ENCODE measurements at regions not wholly inside any gene's neighbourhood (a gene's known extent, or its start where the extent isn't known, plus 50 kb on each side); places are given as distances from the start of the nearest gene placed in this dataset.

- no peak overlapping the region for H3K4me2 ChIP-seq (ENCODE audit: low read depth, low read length)
- no peak overlapping the region for H3K4ac ChIP-seq (ENCODE audit: low read depth, low read length)
- no peaks in the 10 kb centered on the region for H3K4me1 ChIP-seq (ENCODE audit: control insufficient read depth, insufficient read depth, low read length)
- ChIA-PET POLR2A (ENCODE audit: unreplicated experiment) (no interaction called here), CTCF (no interaction called here)
- no peaks in the 10 kb centered on the region for H4K20me1 ChIP-seq (ENCODE audit: insufficient read depth, low read length)
- H4K91ac ChIP-seq (ENCODE audit: insufficient read depth, low read depth, low read length), result no peak overlapping the region
- TF ChIP-seq RCOR1 (IDR thresholded peaks at IDR 0.05; ENCODE audit: insufficient replicate concordance, low read length), result no peak
- no peak for TF ChIP-seq NFE2L2 (IDR thresholded peaks at IDR 0.05; ENCODE audit: low read depth, low read length)
- TF ChIP-seq BHLHE40 (IDR thresholded peaks at IDR 0.05; ENCODE audit: low read depth, low read length), result no peak
- TF ChIP-seq FOS (IDR thresholded peaks at IDR 0.05; ENCODE audit: low read depth, low read length), result no peak
- no peak for TF ChIP-seq ELK1 (IDR thresholded peaks at IDR 0.05; ENCODE audit: borderline replicate concordance, low read depth, low read length)
- no peak for TF ChIP-seq RFX5 (IDR thresholded peaks at IDR 0.05; ENCODE audit: low read depth, low read length)
- no peak for TF ChIP-seq CTCF (conservative IDR thresholded peaks at IDR 0.05; ENCODE audit: low read depth, low read length)
- TF ChIP-seq USF2 (IDR thresholded peaks at IDR 0.05; ENCODE audit: low read depth, low read length), result no peak
- no peak for TF ChIP-seq CHD1 (IDR thresholded peaks at IDR 0.05; ENCODE audit: low read depth, low read length)
- TF ChIP-seq MAFK (IDR thresholded peaks at IDR 0.05; ENCODE audit: low read depth, low read length), result no peak
- no peak for TF ChIP-seq MAZ (IDR thresholded peaks at IDR 0.05; ENCODE audit: borderline replicate concordance, low read depth, low read length)
- TF ChIP-seq MXI1 (IDR thresholded peaks at IDR 0.05; ENCODE audit: borderline replicate concordance, low read depth, low read length), result no peak
- TF ChIP-seq SMC3 (IDR thresholded peaks at IDR 0.05; ENCODE audit: low read depth, low read length), result no peak
- no peak for TF ChIP-seq RAD21 (IDR thresholded peaks at IDR 0.05; ENCODE audit: low read length)
- no peak for TF ChIP-seq CEBPB (IDR thresholded peaks at IDR 0.05; ENCODE audit: low read depth, low read length)
- TF ChIP-seq POLR2A (IDR thresholded peaks at IDR 0.05; ENCODE audit: low read depth, low read length), result no peak
- no peak overlapping the region for H3K14ac ChIP-seq (replicated peaks; ENCODE audit: low read depth, low read length)
- no peak overlapping the region for H2BK120ac ChIP-seq (ENCODE audit: low read depth, low read length)
- H3K18ac ChIP-seq (ENCODE audit: low read depth, low read length), result no peak overlapping the region
- no peaks in the 10 kb centered on the region for H3K9me3 ChIP-seq (ENCODE audit: control insufficient read depth, insufficient read depth, low read length)
- H3K27me3 ChIP-seq (ENCODE audit: control insufficient read depth, insufficient read depth, low read length), result no peaks in the 10 kb centered on the region
- H3K23ac ChIP-seq (ENCODE audit: low read depth, low read length), result no peak overlapping the region
- H2BK5ac ChIP-seq (ENCODE audit: low read depth, low read length, poor library complexity, severe bottlenecking), result no peak overlapping the region
- in situ Hi-C loops (cut with MboI; ENCODE audit: low sequenced_read_pairs) (no loop called here), dilution Hi-C loops (cut with HindIII; ENCODE audit: low sequenced_read_pairs, unreplicated experiment) (no loop called here), intact Hi-C loops (cut with micrococcal nuclease) (no loop called here)
- DNase-seq (no peak), ATAC-seq (ENCODE audit: low read depth) (no peak)
- no peak overlapping the region for H3K27ac ChIP-seq (ENCODE audit: insufficient read depth, low read length)
- no peak overlapping the region for H4K8ac ChIP-seq (ENCODE audit: low read depth in 2 of 2, low read length in 2 of 2)
- no peaks in the 10 kb centered on the region for H3K36me3 ChIP-seq (ENCODE audit: control insufficient read depth, insufficient read depth, low read length)
- H2AK5ac ChIP-seq (ENCODE audit: low read depth, low read length), result no peak overlapping the region
- no TSS peak for BruUV-seq (replicated peaks)
- H3K4me3 ChIP-seq (ENCODE audit: insufficient read depth, low read depth, low read length), result no peak overlapping the region
- H3K9me1 ChIP-seq (ENCODE audit: insufficient read depth, low read length), result no peaks in the 10 kb centered on the region
- no peak overlapping the region for H2BK20ac ChIP-seq (ENCODE audit: low read depth, low read length)
- H4K5ac ChIP-seq (ENCODE audit: low read depth, low read length), result no peak overlapping the region
- no peaks in the 10 kb centered on the region for H3K79me1 ChIP-seq (ENCODE audit: low read depth in 1 of 2, low read length in 2 of 2)
- no peak overlapping the region for H2BK15ac ChIP-seq (ENCODE audit: low read depth, low read length)
- no peak overlapping the region for H3K9ac ChIP-seq (ENCODE audit: low read depth, low read length)
- no peak overlapping the region; the same call in 1 of the 2 replicates for H3K56ac ChIP-seq (ENCODE audit: extremely low read depth, insufficient read depth, low read length)
- no peak overlapping the region for H2AK9ac ChIP-seq (replicated peaks; ENCODE audit: low read depth, low read length, poor library complexity)
- no peak overlapping the region for H2AFZ ChIP-seq (replicated peaks; ENCODE audit: low read length, poor library complexity)
Measured at GRCh38 chr6:155939253-155939652, 483.6 kb upstream of the NOX3 start.
